ENCODE measurements at regions not wholly inside any gene's neighbourhood (a gene's known extent, or its start where the extent isn't known, plus 50 kb on each side); places are given as distances from the start of the nearest gene placed in this dataset.

- Histone ChIP-seq H3K27ac (ENCODE audit: low read depth, low read length) (no peak overlapping the region), H3K27me3 (ENCODE audit: insufficient read depth, low read length, poor library complexity, severe bottlenecking) (no peaks in the 10 kb centered on the region), H3K4me1 (ENCODE audit: insufficient read depth, low read length) (no peaks in the 10 kb centered on the region), H3K36me3 (ENCODE audit: insufficient read depth, low read length) (no peaks in the 10 kb centered on the region), H3K9me3 (ENCODE audit: low read length) (no peaks in the 10 kb centered on the region), H3K4me3 (ENCODE audit: low read length) (no peak overlapping the region)
- no peak overlapping the region for H3K4me3 Mint-ChIP-seq
- H3K27me3 Mint-ChIP-seq = no peaks in the 10 kb centered on the region
- CTCF ChIA-PET = no interaction called here
- POLR2A ChIA-PET = no interaction called here
- no peaks in the 10 kb centered on the region for H3K4me1 Mint-ChIP-seq
- DNase-seq = no peak
- no peaks in the 10 kb centered on the region for H3K36me3 Mint-ChIP-seq
- H3K27ac Mint-ChIP-seq = no peak overlapping the region
- H3K9me3 Mint-ChIP-seq = peaks cover 0 to 2% (median 0%) of the 10 kb centered on the region in 5 donors
These were observed 264.6 kb upstream of the THUMPD2 start for GRCh38 chr2:40043641-40044040.

GRCh38 chr2:40043191-40043590 is 264.1 kb upstream of the THUMPD2 start:
- Mint-ChIP-seq H3K27me3 (no peaks in the 10 kb centered on the region), H3K4me1 (no peaks in the 10 kb centered on the region), H3K36me3 (no peaks in the 10 kb centered on the region), H3K27ac (no peak overlapping the region), H3K9me3 (peaks cover 0 to 2% (median 0%) of the 10 kb centered on the region in 5 donors), H3K4me3 (no peak overlapping the region)
- CTCF ChIA-PET = no interaction called here
- no peaks in the 10 kb centered on the region for H3K27me3 ChIP-seq (ENCODE audit: insufficient read depth, low read length, poor library complexity, severe bottlenecking)
- no peaks in the 10 kb centered on the region for H3K9me3 ChIP-seq (ENCODE audit: low read length)
- no peak overlapping the region for H3K27ac ChIP-seq (ENCODE audit: low read depth, low read length)
- no peaks in the 10 kb centered on the region for H3K36me3 ChIP-seq (ENCODE audit: insufficient read depth, low read length)
- POLR2A ChIA-PET = no interaction called here
- no peak overlapping the region for H3K4me3 ChIP-seq (ENCODE audit: low read length)
- no peaks in the 10 kb centered on the region for H3K4me1 ChIP-seq (ENCODE audit: insufficient read depth, low read length)
- no peak for DNase-seq

GRCh38 chr2:40041422-40042382 is 262.6 kb upstream of the THUMPD2 start:
- Mint-ChIP-seq H3K4me3 (no peak overlapping the region), H3K9me3 (peaks cover 0 to 2% (median 0%) of the 10 kb centered on the region in 5 donors), H3K27ac (no peak overlapping the region), H3K4me1 (no peaks in the 10 kb centered on the region), H3K36me3 (no peaks in the 10 kb centered on the region), H3K27me3 (no peaks in the 10 kb centered on the region)
- no peak for DNase-seq
- CTCF ChIA-PET = no interaction called here
- Histone ChIP-seq H3K9me3 (ENCODE audit: low read length) (no peaks in the 10 kb centered on the region), H3K27ac (ENCODE audit: low read depth, low read length) (no peak overlapping the region), H3K27me3 (ENCODE audit: insufficient read depth, low read length, poor library complexity, severe bottlenecking) (no peaks in the 10 kb centered on the region), H3K4me3 (ENCODE audit: low read length) (no peak overlapping the region), H3K36me3 (ENCODE audit: insufficient read depth, low read length) (no peaks in the 10 kb centered on the region), H3K4me1 (ENCODE audit: insufficient read depth, low read length) (no peaks in the 10 kb centered on the region)
- POLR2A ChIA-PET = no interaction called here

- H3K4me1 ChIP-seq (ENCODE audit: insufficient read depth, low read length) = no peaks in the 10 kb centered on the region
- no peaks in the 10 kb centered on the region for H3K36me3 Mint-ChIP-seq
- no peaks in the 10 kb centered on the region for H3K36me3 ChIP-seq (ENCODE audit: insufficient read depth, low read length)
- no peaks in the 10 kb centered on the region for H3K4me1 Mint-ChIP-seq
- no peak overlapping the region for H3K27ac ChIP-seq (ENCODE audit: low read depth, low read length)
- no peak overlapping the region for H3K4me3 ChIP-seq (ENCODE audit: low read length)
- ChIA-PET POLR2A (no interaction called here), CTCF (no interaction called here)
- no peak overlapping the region for H3K4me3 Mint-ChIP-seq
- no peaks in the 10 kb centered on the region for H3K9me3 ChIP-seq (ENCODE audit: low read length)
- no peak overlapping the region for H3K27ac Mint-ChIP-seq
- peaks cover 0 to 2% (median 0%) of the 10 kb centered on the region in 5 donors for H3K9me3 Mint-ChIP-seq
- H3K27me3 ChIP-seq (ENCODE audit: insufficient read depth, low read length, poor library complexity, severe bottlenecking) = no peaks in the 10 kb centered on the region
- no peaks in the 10 kb centered on the region for H3K27me3 Mint-ChIP-seq
- DNase-seq = no peak
These were observed 260.5 kb upstream of the THUMPD2 start for GRCh38 chr2:40039549-40039948.

GRCh38 chr2:40038646-40039045 is 259.6 kb upstream of the THUMPD2 start:
- Mint-ChIP-seq H3K27me3 (no peaks in the 10 kb centered on the region), H3K27ac (no peak overlapping the region)
- no peak for DNase-seq

GRCh38 chr2:40037303-40037702 is 258.2 kb upstream of the THUMPD2 start:
- H3K4me1 ChIP-seq (ENCODE audit: insufficient read depth, low read length) = no peaks in the 10 kb centered on the region
- Mint-ChIP-seq H3K36me3 (no peaks in the 10 kb centered on the region), H3K9me3 (peaks cover 0 to 4% (median 0%) of the 10 kb centered on the region in 5 donors), H3K4me1 (no peaks in the 10 kb centered on the region), H3K27ac (no peak overlapping the region), H3K4me3 (no peak overlapping the region), H3K27me3 (no peaks in the 10 kb centered on the region)
- H3K27me3 ChIP-seq (ENCODE audit: insufficient read depth, low read length, poor library complexity, severe bottlenecking) = no peaks in the 10 kb centered on the region
- H3K36me3 ChIP-seq (ENCODE audit: insufficient read depth, low read length) = no peaks in the 10 kb centered on the region
- no peak overlapping the region for H3K4me3 ChIP-seq (ENCODE audit: low read length)
- no peaks in the 10 kb centered on the region for H3K9me3 ChIP-seq (ENCODE audit: low read length)
- ChIA-PET POLR2A (no interaction called here), CTCF (no interaction called here)
- no peak for DNase-seq
- H3K27ac ChIP-seq (ENCODE audit: low read depth, low read length) = no peak overlapping the region

More at GRCh38 chr2:40038646-40039045, 259.6 kb upstream of the THUMPD2 start:
- no peaks in the 10 kb centered on the region for H3K4me1 Mint-ChIP-seq
- POLR2A ChIA-PET = no interaction called here
- Histone ChIP-seq H3K27ac (ENCODE audit: low read depth, low read length) (no peak overlapping the region), H3K36me3 (ENCODE audit: insufficient read depth, low read length) (no peaks in the 10 kb centered on the region), H3K4me1 (ENCODE audit: insufficient read depth, low read length) (no peaks in the 10 kb centered on the region), H3K4me3 (ENCODE audit: low read length) (no peak overlapping the region), H3K27me3 (ENCODE audit: insufficient read depth, low read length, poor library complexity, severe bottlenecking) (no peaks in the 10 kb centered on the region), H3K9me3 (ENCODE audit: low read length) (no peaks in the 10 kb centered on the region)
- H3K9me3 Mint-ChIP-seq = peaks cover 0 to 2% (median 0%) of the 10 kb centered on the region in 5 donors
- H3K4me3 Mint-ChIP-seq = no peak overlapping the region
- CTCF ChIA-PET = no interaction called here
- H3K36me3 Mint-ChIP-seq = no peaks in the 10 kb centered on the region

GRCh38 chr2:40036241-40036640 is 257.2 kb upstream of the THUMPD2 start:
- Histone ChIP-seq H3K36me3 (ENCODE audit: insufficient read depth, low read length) (no peaks in the 10 kb centered on the region), H3K4me3 (ENCODE audit: low read length) (no peak overlapping the region), H3K27ac (ENCODE audit: low read depth, low read length) (no peak overlapping the region), H3K9me3 (ENCODE audit: low read length) (no peaks in the 10 kb centered on the region), H3K27me3 (ENCODE audit: insufficient read depth, low read length, poor library complexity, severe bottlenecking) (no peaks in the 10 kb centered on the region), H3K4me1 (ENCODE audit: insufficient read depth, low read length) (no peaks in the 10 kb centered on the region)
- POLR2A ChIA-PET = no interaction called here
- H3K4me3 Mint-ChIP-seq = no peak overlapping the region
- DNase-seq = no peak
- H3K27ac Mint-ChIP-seq = no peak overlapping the region
- H3K36me3 Mint-ChIP-seq = no peaks in the 10 kb centered on the region
- CTCF ChIA-PET = no interaction called here
- H3K9me3 Mint-ChIP-seq = peaks cover 0 to 4% (median 0%) of the 10 kb centered on the region in 5 donors
- H3K4me1 Mint-ChIP-seq = no peaks in the 10 kb centered on the region
- no peaks in the 10 kb centered on the region for H3K27me3 Mint-ChIP-seq

- Histone ChIP-seq H3K27me3 (ENCODE audit: insufficient read depth, low read length, poor library complexity, severe bottlenecking) (no peaks in the 10 kb centered on the region), H3K9me3 (ENCODE audit: low read length) (no peaks in the 10 kb centered on the region), H3K36me3 (ENCODE audit: insufficient read depth, low read length) (no peaks in the 10 kb centered on the region), H3K4me1 (ENCODE audit: insufficient read depth, low read length) (no peaks in the 10 kb centered on the region), H3K4me3 (ENCODE audit: low read length) (no peak overlapping the region), H3K27ac (ENCODE audit: low read depth, low read length) (no peak overlapping the region)
- Mint-ChIP-seq H3K27me3 (no peaks in the 10 kb centered on the region), H3K4me3 (no peak overlapping the region), H3K9me3 (peaks cover 0 to 4% (median 0%) of the 10 kb centered on the region in 5 donors), H3K36me3 (no peaks in the 10 kb centered on the region), H3K4me1 (no peaks in the 10 kb centered on the region), H3K27ac (no peak overlapping the region)
- POLR2A ChIA-PET = no interaction called here
- CTCF ChIA-PET = no interaction called here
- DNase-seq = no peak
These were observed 255.7 kb upstream of the THUMPD2 start for GRCh38 chr2:40034801-40035200.
